ENCODE measurements at regions not wholly inside any gene's neighbourhood (a gene's known extent, or its start where the extent isn't known, plus 50 kb on each side); places are given as distances from the start of the nearest gene placed in this dataset.

- TF ChIP-seq CTCF (IDR thresholded peaks at IDR 0.05) (peak; percentile 44), ZFX (IDR thresholded peaks at IDR 0.05; ENCODE audit: borderline replicate concordance) (no peak)
Observed at GRCh38 chr21:39096754-39097153, 86.5 kb downstream of the PSMG1 start.

Data from 22Rv1 (cell line).